ENCODE measurements at regions not wholly inside any gene's neighbourhood (a gene's known extent, or its start where the extent isn't known, plus 50 kb on each side); places are given as distances from the start of the nearest gene placed in this dataset.

DNA sequence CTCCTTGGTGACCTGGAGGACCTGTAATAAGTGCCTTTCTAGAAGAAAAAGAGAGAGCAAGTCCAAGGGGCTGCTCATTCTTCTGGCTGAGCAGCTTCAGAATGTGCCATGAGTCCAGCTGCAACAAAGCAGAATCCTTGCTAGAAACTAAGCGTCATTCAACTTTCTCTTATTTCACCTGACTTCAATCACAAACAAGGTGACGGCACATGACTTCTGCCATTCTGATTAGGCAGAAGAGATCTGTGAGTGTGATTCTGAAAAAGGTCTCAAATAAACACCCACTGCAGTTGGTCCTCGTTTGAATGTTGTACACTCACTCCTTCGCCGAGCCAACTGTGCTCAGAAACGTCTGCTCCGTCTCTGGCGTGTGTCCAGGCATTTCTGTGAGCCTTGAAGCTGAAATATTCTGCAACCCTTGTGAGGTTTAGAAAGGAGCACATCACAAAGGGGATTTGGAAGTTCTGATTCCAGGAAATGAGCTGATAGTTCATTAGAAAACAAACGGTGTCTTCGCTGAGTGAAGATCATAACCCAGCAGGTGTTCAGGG lies 623.8 kb upstream of the KIRREL3 start:
- TF ChIP-seq, protein P1, sequence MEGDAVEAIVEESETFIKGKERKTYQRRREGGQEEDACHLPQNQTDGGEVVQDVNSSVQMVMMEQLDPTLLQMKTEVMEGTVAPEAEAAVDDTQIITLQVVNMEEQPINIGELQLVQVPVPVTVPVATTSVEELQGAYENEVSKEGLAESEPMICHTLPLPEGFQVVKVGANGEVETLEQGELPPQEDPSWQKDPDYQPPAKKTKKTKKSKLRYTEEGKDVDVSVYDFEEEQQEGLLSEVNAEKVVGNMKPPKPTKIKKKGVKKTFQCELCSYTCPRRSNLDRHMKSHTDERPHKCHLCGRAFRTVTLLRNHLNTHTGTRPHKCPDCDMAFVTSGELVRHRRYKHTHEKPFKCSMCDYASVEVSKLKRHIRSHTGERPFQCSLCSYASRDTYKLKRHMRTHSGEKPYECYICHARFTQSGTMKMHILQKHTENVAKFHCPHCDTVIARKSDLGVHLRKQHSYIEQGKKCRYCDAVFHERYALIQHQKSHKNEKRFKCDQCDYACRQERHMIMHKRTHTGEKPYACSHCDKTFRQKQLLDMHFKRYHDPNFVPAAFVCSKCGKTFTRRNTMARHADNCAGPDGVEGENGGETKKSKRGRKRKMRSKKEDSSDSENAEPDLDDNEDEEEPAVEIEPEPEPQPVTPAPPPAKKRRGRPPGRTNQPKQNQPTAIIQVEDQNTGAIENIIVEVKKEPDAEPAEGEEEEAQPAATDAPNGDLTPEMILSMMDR (conservative IDR thresholded peaks at IDR 0.05; ENCODE audit: low read depth in 2 of 2): no peak
- TF ChIP-seq EZH2phosphoT487 (IDR thresholded peaks at IDR 0.05; ENCODE audit: unreplicated experiment): no peak

All from GM23338 (cell line).